OCI-LY3 (cell line): ENCODE measurements at regions not wholly inside any gene's neighbourhood (a gene's known extent, or its start where the extent isn't known, plus 50 kb on each side); places are given as distances from the start of the nearest gene placed in this dataset.

Experiments used
- H2AFZ ChIP-seq: fragments of 200-600, 300-600 bp; shearing (Covaris generic); 2 replicates; pipeline ENCODE4 v1.6.0; 2014; ENCODE audit warnings: antibody characterized with exemption, low read depth, low read length
- H3K27ac ChIP-seq: fragments of 200-600, 300-600 bp; sonication (generic); 2 replicates; pipeline ENCODE4 v1.5.1; 2014; ENCODE audit warnings: mild to moderate bottlenecking, low read length, moderate library complexity, mixed read lengths
- H3K27me3 ChIP-seq: fragments of 200-600, 300-600 bp; sonication (generic); 2 replicates; pipeline ENCODE4 v1.6.1; 2014; ENCODE audit warnings: low read depth, low read length, mixed read lengths
- H3K36me3 ChIP-seq: fragments of 200-600, 300-600 bp; sonication (generic); replicated peaks from 2 replicates; pipeline ENCODE3; 2014; ENCODE audit warnings: low read depth, low read length, mixed read lengths
- H3K4me1 ChIP-seq: fragments of 300-600, 200-600 bp; sonication (generic); 2 replicates; pipeline ENCODE4 v1.6.1; 2014; ENCODE audit warnings: low read length, mixed read lengths
- H3K4me2 ChIP-seq: fragments of 200-600, 300-600 bp; sonication (generic); 2 replicates; pipeline ENCODE4 v1.6.1; 2014; ENCODE audit warnings: low read length, mixed read lengths
- H3K4me3 ChIP-seq: fragments of 300-600, 200-600 bp; sonication (generic); 2 replicates; pipeline ENCODE4 v1.5.1; 2014; ENCODE audit warnings: antibody characterized with exemption, mild to moderate bottlenecking, low read length, moderate library complexity
- H3K79me2 ChIP-seq: fragments of 300-600, 200-600 bp; shearing (Covaris generic); 2 replicates; pipeline ENCODE4 v1.6.1; 2014; ENCODE audit warnings: mild to moderate bottlenecking, low read length, mixed read lengths
- H3K9ac ChIP-seq: fragments of 300-600, 200-600 bp; shearing (Covaris generic); 2 replicates; pipeline ENCODE4 v1.6.0; 2014; ENCODE audit warnings: mild to moderate bottlenecking, low read length, moderate library complexity
- H3K9me3 ChIP-seq: fragments of 200-600, 300-600 bp; shearing (Covaris generic); 2 replicates; pipeline ENCODE4 v1.6.1; 2014; ENCODE audit warnings: low read length, mixed read lengths; ENCODE audit not compliant: insufficient read depth
- H4K20me1 ChIP-seq: fragments of 200-600, 300-600 bp; sonication (generic); 2 replicates; pipeline ENCODE4 v1.6.1; 2016; ENCODE audit warnings: low read length, mixed read lengths; ENCODE audit not compliant: insufficient read depth
- EZH2phosphoT487 ChIP-seq: fragments of 200-600 bp; shearing (Covaris generic); IDR thresholded peaks from 2 replicates; pipeline ENCODE4 v1.6.1; 2018; ENCODE audit warnings: antibody characterized with exemption, mixed run types, low read depth
- TF ChIP-seq, protein P1 (sequence below): fragments of 200-600, 300-600 bp; sonication (generic); IDR thresholded peaks from 2 replicates; pipeline ENCODE4 v1.5.1; 2014; ENCODE audit warnings: antibody characterized with exemption, low read length, low read depth

DNA sequence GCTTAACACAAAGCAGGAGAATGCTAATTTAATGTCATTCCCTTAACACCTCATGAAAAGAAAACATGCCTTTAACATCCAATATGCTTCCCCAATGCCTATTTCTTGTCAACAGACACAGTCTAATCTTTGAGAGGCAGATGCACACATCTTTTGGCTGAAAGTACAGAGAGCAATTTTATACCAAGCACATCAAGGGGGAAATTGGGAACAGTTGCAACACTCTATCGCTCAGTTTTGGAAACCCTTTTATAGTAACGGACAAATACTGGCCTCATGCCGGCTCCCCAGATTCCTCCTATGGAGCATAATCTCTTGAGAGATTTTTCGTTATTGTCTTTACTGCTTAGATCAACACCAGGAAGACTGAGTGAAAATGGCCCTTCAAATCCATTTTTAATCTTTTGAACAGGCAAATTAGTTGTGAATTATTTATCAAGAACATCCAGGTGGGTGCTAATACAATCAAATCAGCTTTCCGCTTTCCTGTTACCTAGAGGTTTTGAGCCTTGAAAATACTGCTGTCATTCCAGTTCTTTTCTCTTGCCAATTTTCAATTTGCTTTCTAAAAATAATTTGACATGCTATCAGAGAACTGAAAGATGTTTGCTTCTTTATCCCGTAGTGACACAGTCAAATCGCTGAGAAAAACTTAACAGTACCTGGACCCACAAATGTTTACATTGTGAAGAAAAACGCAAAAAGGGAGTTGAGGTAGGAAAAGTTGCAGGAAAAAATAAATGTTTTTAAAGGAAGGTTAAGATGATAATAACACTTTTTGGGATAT lies 60.7 kb upstream of the CAND1 start:
- TF ChIP-seq, protein P1, sequence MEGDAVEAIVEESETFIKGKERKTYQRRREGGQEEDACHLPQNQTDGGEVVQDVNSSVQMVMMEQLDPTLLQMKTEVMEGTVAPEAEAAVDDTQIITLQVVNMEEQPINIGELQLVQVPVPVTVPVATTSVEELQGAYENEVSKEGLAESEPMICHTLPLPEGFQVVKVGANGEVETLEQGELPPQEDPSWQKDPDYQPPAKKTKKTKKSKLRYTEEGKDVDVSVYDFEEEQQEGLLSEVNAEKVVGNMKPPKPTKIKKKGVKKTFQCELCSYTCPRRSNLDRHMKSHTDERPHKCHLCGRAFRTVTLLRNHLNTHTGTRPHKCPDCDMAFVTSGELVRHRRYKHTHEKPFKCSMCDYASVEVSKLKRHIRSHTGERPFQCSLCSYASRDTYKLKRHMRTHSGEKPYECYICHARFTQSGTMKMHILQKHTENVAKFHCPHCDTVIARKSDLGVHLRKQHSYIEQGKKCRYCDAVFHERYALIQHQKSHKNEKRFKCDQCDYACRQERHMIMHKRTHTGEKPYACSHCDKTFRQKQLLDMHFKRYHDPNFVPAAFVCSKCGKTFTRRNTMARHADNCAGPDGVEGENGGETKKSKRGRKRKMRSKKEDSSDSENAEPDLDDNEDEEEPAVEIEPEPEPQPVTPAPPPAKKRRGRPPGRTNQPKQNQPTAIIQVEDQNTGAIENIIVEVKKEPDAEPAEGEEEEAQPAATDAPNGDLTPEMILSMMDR = no peak
- no peak for TF ChIP-seq EZH2phosphoT487
- Histone ChIP-seq H3K9ac (no peak overlapping the region), H3K27ac (no peak overlapping the region), H3K27me3 (peaks cover 13% of the 10 kb centered on the region), H2AFZ (no peak overlapping the region), H3K4me1 (no peaks in the 10 kb centered on the region), H3K9me3 (no peaks in the 10 kb centered on the region), H3K4me3 (no peak overlapping the region), H4K20me1 (no peaks in the 10 kb centered on the region), H3K36me3 (no peaks in the 10 kb centered on the region), H3K4me2 (no peak overlapping the region), H3K79me2 (no peaks in the 10 kb centered on the region)

DNA sequence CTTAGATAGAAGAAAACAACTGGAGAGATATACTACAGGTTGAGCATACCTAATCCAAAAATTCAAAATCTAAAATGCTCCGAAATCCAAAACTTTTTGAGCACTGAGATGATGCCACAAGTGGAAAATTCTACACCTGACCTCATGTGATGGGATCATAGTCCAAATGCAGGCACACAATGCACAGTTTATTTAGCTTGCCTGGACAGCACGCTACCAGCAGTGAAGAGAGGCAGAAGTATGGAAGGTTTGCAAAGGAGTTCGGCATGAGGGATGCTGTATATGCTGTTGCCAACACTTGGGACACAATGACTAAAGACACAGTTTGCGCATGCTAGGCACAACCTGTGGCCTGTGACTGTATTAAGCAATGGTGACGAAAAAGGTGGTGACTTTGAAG lies 58.1 kb upstream of the CAND1 start:
- peaks cover 13% of the 10 kb centered on the region for H3K27me3 ChIP-seq
- no peak overlapping the region for H3K9ac ChIP-seq
- no peak overlapping the region for H2AFZ ChIP-seq
- no peak overlapping the region for H3K4me3 ChIP-seq
- H3K79me2 ChIP-seq = no peaks in the 10 kb centered on the region
- no peaks in the 10 kb centered on the region for H4K20me1 ChIP-seq
- H3K4me1 ChIP-seq = no peaks in the 10 kb centered on the region
- TF ChIP-seq EZH2phosphoT487 = no peak
- TF ChIP-seq, protein P1 = no peak
- no peaks in the 10 kb centered on the region for H3K36me3 ChIP-seq
- no peak overlapping the region for H3K27ac ChIP-seq
- H3K4me2 ChIP-seq = no peak overlapping the region
- H3K9me3 ChIP-seq = no peaks in the 10 kb centered on the region

DNA sequence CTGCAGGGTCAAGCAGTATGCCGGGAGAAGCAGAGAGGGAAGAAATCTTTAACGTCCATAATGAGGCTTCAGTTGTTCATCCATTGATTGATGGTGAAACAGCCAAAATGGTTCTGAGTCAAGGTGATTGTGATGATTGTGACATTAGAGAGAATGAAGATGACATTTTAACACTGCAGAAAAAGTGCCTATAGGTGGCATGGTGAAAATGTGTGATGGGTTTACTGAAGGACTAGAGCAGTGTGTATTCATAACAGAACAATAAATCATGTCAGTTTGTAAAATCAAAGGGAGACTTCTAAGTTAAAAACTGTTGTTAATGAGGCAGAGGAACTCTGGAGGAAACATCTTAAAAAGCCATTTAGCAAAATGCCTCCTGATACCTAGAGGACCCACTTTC lies 57.7 kb upstream of the CAND1 start:
- Histone ChIP-seq H3K27ac (no peak overlapping the region), H4K20me1 (no peaks in the 10 kb centered on the region), H3K27me3 (peaks cover 14% of the 10 kb centered on the region), H2AFZ (no peak overlapping the region), H3K9ac (no peak overlapping the region), H3K4me1 (no peaks in the 10 kb centered on the region), H3K79me2 (no peaks in the 10 kb centered on the region), H3K4me3 (no peak overlapping the region), H3K4me2 (no peak overlapping the region), H3K9me3 (no peaks in the 10 kb centered on the region), H3K36me3 (no peaks in the 10 kb centered on the region)
- no peak for TF ChIP-seq EZH2phosphoT487
- TF ChIP-seq, protein P1 = no peak

DNA sequence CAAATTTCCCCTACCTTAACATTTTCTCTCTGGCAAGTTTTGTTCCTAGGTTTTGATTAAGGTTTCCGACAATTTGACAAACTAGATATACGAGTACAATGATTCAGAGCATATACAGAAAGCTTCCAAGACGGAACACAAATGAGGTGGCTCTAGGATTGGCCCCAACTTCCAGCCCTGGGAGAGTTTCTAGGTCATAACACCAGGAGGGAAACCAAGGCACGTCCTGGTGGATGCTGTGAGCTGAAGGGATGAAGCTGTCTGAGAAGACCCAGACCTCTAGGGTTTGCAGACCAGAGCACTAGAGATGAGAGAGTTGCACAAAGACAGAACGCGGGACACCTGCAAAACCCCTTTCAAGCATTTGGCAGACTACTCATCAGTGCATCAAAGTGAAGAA lies 51.5 kb upstream of the CAND1 start:
- H3K27me3 ChIP-seq = peaks cover 5% of the 10 kb centered on the region; the same call in 1 of the 2 replicates
- no peak overlapping the region for H3K4me2 ChIP-seq
- H4K20me1 ChIP-seq = no peaks in the 10 kb centered on the region
- H3K27ac ChIP-seq = no peak overlapping the region
- no peaks in the 10 kb centered on the region for H3K79me2 ChIP-seq
- no peak overlapping the region for H2AFZ ChIP-seq
- TF ChIP-seq, protein P1 = no peak
- TF ChIP-seq EZH2phosphoT487 = no peak
- no peaks in the 10 kb centered on the region for H3K9me3 ChIP-seq
- H3K4me1 ChIP-seq = no peaks in the 10 kb centered on the region
- H3K36me3 ChIP-seq = no peaks in the 10 kb centered on the region
- no peak overlapping the region for H3K9ac ChIP-seq
- no peak overlapping the region for H3K4me3 ChIP-seq
